T-helper 1 cell treated with Interleukin-12 subunit alpha and Interleukin-12 subunit beta and Interleukin-4 antibody, amounts not matched to agents 30 ng/mL and 1 ng/mL, for 36 hours (primary cell): ENCODE measurements at regions not wholly inside any gene's neighbourhood (a gene's known extent, or its start where the extent isn't known, plus 50 kb on each side); places are given as distances from the start of the nearest gene placed in this dataset.

Source experiments
- intact Hi-C: fragments of 100-400 bp; cut with micrococcal nuclease; formaldehyde crosslinking; loops from one replicate; pipeline ENCODE4 v1.15.1; 2024

GRCh38 chr6:142500250-142500786 lies 198.5 kb downstream of the ADGRG6 start:
- intact Hi-C loops: no loop called here

- intact Hi-C loops: no loop called here
Observed at GRCh38 chr6:142501795-142502194, 200.0 kb downstream of the ADGRG6 start.

- intact Hi-C loops: no loop called here
Observed at GRCh38 chr6:142507065-142507464, 205.3 kb downstream of the ADGRG6 start.

GRCh38 chr6:142510211-142510610 lies 208.4 kb downstream of the ADGRG6 start:
- intact Hi-C loops: no loop called here

- intact Hi-C loops: no loop called here
Observed at GRCh38 chr6:142518126-142518525, 216.3 kb downstream of the ADGRG6 start.

GRCh38 chr6:142518761-142519160 lies 217.0 kb downstream of the ADGRG6 start:
- intact Hi-C loops: no loop called here

GRCh38 chr6:142521791-142522190 lies 220.0 kb downstream of the ADGRG6 start:
- intact Hi-C loops: no loop called here

GRCh38 chr6:142523515-142524375 lies 221.9 kb downstream of the ADGRG6 start:
- intact Hi-C loops: no loop called here

- intact Hi-C loops: loop anchor here (10.0 kb wide), 1 partner anchor 546 kb away; no protein-coding TSS in a partner anchor
Observed at GRCh38 chr6:142530566-142530965, 228.8 kb downstream of the ADGRG6 start.

- intact Hi-C loops: loop anchor here (10.0 kb wide), 1 partner anchor 547 kb away; no protein-coding TSS in a partner anchor
Observed at GRCh38 chr6:142531727-142532126, 229.9 kb downstream of the ADGRG6 start.

- intact Hi-C loops: loop anchor here (10.0 kb wide), 1 partner anchor 549 kb away; no protein-coding TSS in a partner anchor
Observed at GRCh38 chr6:142534076-142534475, 232.3 kb downstream of the ADGRG6 start.

GRCh38 chr6:142534484-142534883 lies 232.7 kb downstream of the ADGRG6 start:
- intact Hi-C loops: loop anchor here (10.0 kb wide), 1 partner anchor 550 kb away; no protein-coding TSS in a partner anchor

GRCh38 chr6:142537612-142538478 lies 236.0 kb downstream of the ADGRG6 start:
- intact Hi-C loops: loop anchor here (5.0 to 10.0 kb wide), 2 partner anchors 391 to 553 kb away; partner anchors contain the start of genes NMBR and VTA1

GRCh38 chr6:142542704-142543233 lies 241.0 kb downstream of the ADGRG6 start:
- intact Hi-C loops: no loop called here

GRCh38 chr6:142543606-142544005 lies 241.8 kb downstream of the ADGRG6 start:
- intact Hi-C loops: no loop called here

GRCh38 chr6:142544199-142544838 lies 242.5 kb downstream of the ADGRG6 start:
- intact Hi-C loops: no loop called here

GRCh38 chr6:142545147-142545546 lies 243.3 kb downstream of the ADGRG6 start:
- intact Hi-C loops: no loop called here

GRCh38 chr6:142548566-142548965 lies 246.8 kb downstream of the ADGRG6 start:
- intact Hi-C loops: no loop called here

GRCh38 chr6:142550310-142551063 lies 248.7 kb downstream of the ADGRG6 start:
- intact Hi-C loops: no loop called here

GRCh38 chr6:142551274-142551811 lies 249.5 kb downstream of the ADGRG6 start:
- intact Hi-C loops: no loop called here
